Activated CD4-positive, CD25-positive, alpha-beta regulatory T cell treated with anti-CD3 and anti-CD28 coated beads, Interleukin-2, amount 50 U/mL, for 24 hours (primary cell): ENCODE measurements at regions not wholly inside any gene's neighbourhood (a gene's known extent, or its start where the extent isn't known, plus 50 kb on each side); places are given as distances from the start of the nearest gene placed in this dataset.
"Not testable (repeated sequence)": the region's sequence is repeated elsewhere in the genome, so short reads cannot be mapped to it uniquely, and the experiment has no call there.

Experiments
- ATAC-seq, 2 donors: fragments of 150-1000 bp; cut with Tn5 transposase; one replicate each; pipeline ENCODE4 v1.10.0; 2021; ENCODE audit warnings: mild to moderate bottlenecking in 1 of 2, moderate library complexity in 1 of 2

GRCh38 chr7:25672496-25672895 is 444.2 kb upstream of the NPVF start:
- ATAC-seq, result no peak

- ATAC-seq, result no peak
Measured at GRCh38 chr7:25675789-25676474, 447.6 kb upstream of the NPVF start.

- no peak for ATAC-seq
Measured at GRCh38 chr7:25677595-25677994, 449.3 kb upstream of the NPVF start.

GRCh38 chr7:25678215-25678614 is 449.9 kb upstream of the NPVF start:
- no peak for ATAC-seq

- no peak for ATAC-seq
Measured at GRCh38 chr7:25680636-25681035, 452.4 kb upstream of the NPVF start.

- no peak for ATAC-seq
Measured at GRCh38 chr7:25684360-25684759, 456.1 kb upstream of the NPVF start.

- no peak for ATAC-seq
Measured at GRCh38 chr7:25686493-25686892, 458.2 kb upstream of the NPVF start.

GRCh38 chr7:25694211-25694610 is 457.8 kb upstream of the NFE2L3 start:
- no peak for ATAC-seq

GRCh38 chr7:25694699-25695098 is 457.3 kb upstream of the NFE2L3 start:
- ATAC-seq, result no peak

GRCh38 chr7:25696571-25696970 is 455.4 kb upstream of the NFE2L3 start:
- no peak for ATAC-seq

GRCh38 chr7:25698451-25699113 is 453.4 kb upstream of the NFE2L3 start:
- no peak for ATAC-seq

- not testable (repeated sequence) for ATAC-seq
Measured at GRCh38 chr7:25700141-25700540, 451.9 kb upstream of the NFE2L3 start.

- no peak for ATAC-seq
Measured at GRCh38 chr7:25704413-25704812, 447.6 kb upstream of the NFE2L3 start.

- no peak for ATAC-seq
Measured at GRCh38 chr7:25706764-25707163, 445.2 kb upstream of the NFE2L3 start.

GRCh38 chr7:25707768-25708620 is 444.0 kb upstream of the NFE2L3 start:
- no peak for ATAC-seq

- ATAC-seq, result no peak
Measured at GRCh38 chr7:25710959-25711358, 441.0 kb upstream of the NFE2L3 start.

- ATAC-seq, result no peak
Measured at GRCh38 chr7:25711940-25712339, 440.1 kb upstream of the NFE2L3 start.

GRCh38 chr7:25712500-25712899 is 439.5 kb upstream of the NFE2L3 start:
- ATAC-seq, result no peak

- ATAC-seq, result no peak
Measured at GRCh38 chr7:25714013-25714412, 438.0 kb upstream of the NFE2L3 start.

- no peak for ATAC-seq
Measured at GRCh38 chr7:25716421-25716820, 435.6 kb upstream of the NFE2L3 start.

- ATAC-seq, result no peak
Measured at GRCh38 chr7:25718596-25718995, 433.4 kb upstream of the NFE2L3 start.

- no peak for ATAC-seq
Measured at GRCh38 chr7:25719190-25719896, 432.7 kb upstream of the NFE2L3 start.

- ATAC-seq, result no peak
Measured at GRCh38 chr7:25720427-25720826, 431.6 kb upstream of the NFE2L3 start.
